ENCODE measurements at regions not wholly inside any gene's neighbourhood (a gene's known extent, or its start where the extent isn't known, plus 50 kb on each side); places are given as distances from the start of the nearest gene placed in this dataset.

GRCh38 chr2:35787302-35788031 is 568.1 kb upstream of the CRIM1 start (continued):
- TF ChIP-seq CBX8 (IDR thresholded peaks at IDR 0.05; ENCODE audit: borderline replicate concordance, low read depth, low read length) (no peak), HDAC2 (IDR thresholded peaks at IDR 0.05; ENCODE audit: borderline replicate concordance in 1 of 2, low read depth in 2 of 2, low read length in 2 of 2) (no peak), CEBPB (IDR thresholded peaks at IDR 0.05; ENCODE audit: low read depth, low read length) (no peak)

Measured in H1 (cell line).